ENCODE measurements at regions not wholly inside any gene's neighbourhood (a gene's known extent, or its start where the extent isn't known, plus 50 kb on each side); places are given as distances from the start of the nearest gene placed in this dataset.

GRCh38 chr1:67604778-67605177, 80.2 kb upstream of the GADD45A start:
- no peak for TF ChIP-seq POLR2A (IDR thresholded peaks at IDR 0.05; ENCODE audit: low read depth, low read length)
- TF ChIP-seq TAF1 (IDR thresholded peaks at IDR 0.05; ENCODE audit: borderline replicate concordance, low read depth, low read length) = no peak
- TF ChIP-seq POLR2AphosphoS5 (IDR thresholded peaks at IDR 0.05; ENCODE audit: low read depth, low read length) = no peak

Data from GM12892 (cell line).